SU-DHL-6 (cell line): ENCODE measurements at regions not wholly inside any gene's neighbourhood (a gene's known extent, or its start where the extent isn't known, plus 50 kb on each side); places are given as distances from the start of the nearest gene placed in this dataset.

Experiments
- CTCF ChIP-seq: fragments of 200-600 bp; sonication (generic); IDR thresholded peaks from one replicate; pipeline ENCODE4 v1.5.1; 2017; ENCODE audit warnings: antibody characterized with exemption, mild to moderate bottlenecking, low read length, moderate library complexity; ENCODE audit not compliant: insufficient read depth, poor library complexity, severe bottlenecking
- EZH2phosphoT487 ChIP-seq: fragments of 200-600 bp; sonication (generic), shearing (Covaris generic); conservative IDR thresholded peaks from 2 replicates; pipeline ENCODE4 v1.6.1; 2018; ENCODE audit warnings: mild to moderate bottlenecking, antibody characterized with exemption, low read length, moderate library complexity, mixed read lengths

- TF ChIP-seq CTCF (no peak), EZH2phosphoT487 (no peak)
Measured at GRCh38 chr19:31955884-31956283, 389.5 kb upstream of the ZNF507 start.
